ENCODE measurements at regions not wholly inside any gene's neighbourhood (a gene's known extent, or its start where the extent isn't known, plus 50 kb on each side); places are given as distances from the start of the nearest gene placed in this dataset.

GRCh38 chr10:113219446-113219845 is 269.4 kb downstream of the TCF7L2 start:
- no peak for DNase-seq (ENCODE audit: low spot score)

GRCh38 chr10:113221756-113222168 is 271.7 kb downstream of the TCF7L2 start:
- DNase-seq (ENCODE audit: low spot score): peak; percentile 33

- no peak for DNase-seq (ENCODE audit: low spot score)
These were observed 272.2 kb downstream of the TCF7L2 start for GRCh38 chr10:113222207-113222606.

GRCh38 chr10:113225364-113225763 is 275.3 kb downstream of the TCF7L2 start:
- no peak for DNase-seq (ENCODE audit: low spot score)

- DNase-seq (ENCODE audit: low spot score): no peak
These were observed 275.9 kb downstream of the TCF7L2 start for GRCh38 chr10:113225903-113226302.

GRCh38 chr10:113226399-113226798 is 276.4 kb downstream of the TCF7L2 start:
- no peak for DNase-seq (ENCODE audit: low spot score)

GRCh38 chr10:113226831-113227445 is 276.9 kb downstream of the TCF7L2 start:
- no peak for DNase-seq (ENCODE audit: low spot score)

GRCh38 chr10:113228530-113228929 is 278.5 kb downstream of the TCF7L2 start:
- DNase-seq (ENCODE audit: low spot score): no peak

GRCh38 chr10:113230011-113230610 is 280.1 kb downstream of the TCF7L2 start:
- no peak for DNase-seq (ENCODE audit: low spot score)

- no peak for DNase-seq (ENCODE audit: low spot score)
These were observed 283.0 kb downstream of the TCF7L2 start for GRCh38 chr10:113232928-113233511.

- no peak for DNase-seq (ENCODE audit: low spot score)
These were observed 284.4 kb downstream of the TCF7L2 start for GRCh38 chr10:113234481-113234880.

GRCh38 chr10:113235508-113235907 is 285.5 kb downstream of the TCF7L2 start:
- DNase-seq (ENCODE audit: low spot score): no peak

- no peak for DNase-seq (ENCODE audit: low spot score)
These were observed 287.0 kb downstream of the TCF7L2 start for GRCh38 chr10:113236998-113237397.

GRCh38 chr10:113239566-113240350 is 289.7 kb downstream of the TCF7L2 start:
- DNase-seq (ENCODE audit: low spot score): no peak

GRCh38 chr10:113240736-113241135 is 290.7 kb downstream of the TCF7L2 start:
- DNase-seq (ENCODE audit: low spot score): no peak

- no peak for DNase-seq (ENCODE audit: low spot score)
These were observed 291.7 kb downstream of the TCF7L2 start for GRCh38 chr10:113241599-113242360.

GRCh38 chr10:113243311-113243710 is 293.3 kb downstream of the TCF7L2 start:
- no peak for DNase-seq (ENCODE audit: low spot score)

GRCh38 chr10:113244750-113245149 is 294.7 kb downstream of the TCF7L2 start:
- DNase-seq (ENCODE audit: low spot score): no peak

GRCh38 chr10:113245286-113245685 is 295.2 kb downstream of the TCF7L2 start:
- no peak for DNase-seq (ENCODE audit: low spot score)

GRCh38 chr10:113247050-113247449 is 297.0 kb downstream of the TCF7L2 start:
- no peak for DNase-seq (ENCODE audit: low spot score)
